ENCODE measurements at regions not wholly inside any gene's neighbourhood (a gene's known extent, or its start where the extent isn't known, plus 50 kb on each side); places are given as distances from the start of the nearest gene placed in this dataset.

DNA sequence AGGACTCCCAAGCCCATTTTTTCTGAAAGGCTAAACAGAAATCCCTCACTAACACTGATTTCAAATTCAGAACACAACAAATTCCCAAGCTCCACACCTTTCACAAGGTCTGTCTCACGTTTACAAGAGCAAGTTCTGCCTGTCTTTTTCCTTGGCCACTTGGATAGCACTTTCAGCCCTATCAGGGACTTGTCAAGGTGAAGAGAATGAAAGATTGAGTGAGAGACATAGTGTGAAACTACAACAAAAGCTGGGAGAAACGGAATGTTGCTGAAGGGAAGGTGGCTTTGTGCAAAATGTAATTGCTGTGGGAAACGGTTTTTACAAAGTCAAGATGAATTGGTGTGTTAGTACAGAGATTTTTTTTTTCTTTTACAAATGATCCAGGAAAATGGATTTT lies 89.4 kb upstream of the GATA6 start:
- no peak overlapping the region for H3K4me2 ChIP-seq (ENCODE audit: insufficient read depth, low read length)
- no peaks in the 10 kb centered on the region for H3K79me2 ChIP-seq (ENCODE audit: insufficient read depth, low read length)
- no peaks in the 10 kb centered on the region for H3K4me1 ChIP-seq (ENCODE audit: insufficient read depth, low read length)
- no peaks in the 10 kb centered on the region for H3K9me3 ChIP-seq (ENCODE audit: insufficient read depth, low read length, severe bottlenecking)
- no peaks in the 10 kb centered on the region for H3K36me3 ChIP-seq (ENCODE audit: insufficient read depth, low read length)
- DNase-seq, result no peak
- H3K9ac ChIP-seq (ENCODE audit: low read depth, low read length), result no peak overlapping the region
- H3K4me3 ChIP-seq (ENCODE audit: low read depth in 1 of 2, low read length in 2 of 2), result no peak overlapping the region
- no peak overlapping the region for H3K27ac ChIP-seq (ENCODE audit: low read length)
- H3K27me3 ChIP-seq (ENCODE audit: insufficient read depth, low read length, poor library complexity), result no peaks in the 10 kb centered on the region
- no peak for TF ChIP-seq EZH2 (IDR thresholded peaks at IDR 0.05; ENCODE audit: borderline replicate concordance, low read depth, low read length, severe bottlenecking)
- TF ChIP-seq, protein P1, sequence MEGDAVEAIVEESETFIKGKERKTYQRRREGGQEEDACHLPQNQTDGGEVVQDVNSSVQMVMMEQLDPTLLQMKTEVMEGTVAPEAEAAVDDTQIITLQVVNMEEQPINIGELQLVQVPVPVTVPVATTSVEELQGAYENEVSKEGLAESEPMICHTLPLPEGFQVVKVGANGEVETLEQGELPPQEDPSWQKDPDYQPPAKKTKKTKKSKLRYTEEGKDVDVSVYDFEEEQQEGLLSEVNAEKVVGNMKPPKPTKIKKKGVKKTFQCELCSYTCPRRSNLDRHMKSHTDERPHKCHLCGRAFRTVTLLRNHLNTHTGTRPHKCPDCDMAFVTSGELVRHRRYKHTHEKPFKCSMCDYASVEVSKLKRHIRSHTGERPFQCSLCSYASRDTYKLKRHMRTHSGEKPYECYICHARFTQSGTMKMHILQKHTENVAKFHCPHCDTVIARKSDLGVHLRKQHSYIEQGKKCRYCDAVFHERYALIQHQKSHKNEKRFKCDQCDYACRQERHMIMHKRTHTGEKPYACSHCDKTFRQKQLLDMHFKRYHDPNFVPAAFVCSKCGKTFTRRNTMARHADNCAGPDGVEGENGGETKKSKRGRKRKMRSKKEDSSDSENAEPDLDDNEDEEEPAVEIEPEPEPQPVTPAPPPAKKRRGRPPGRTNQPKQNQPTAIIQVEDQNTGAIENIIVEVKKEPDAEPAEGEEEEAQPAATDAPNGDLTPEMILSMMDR (IDR thresholded peaks at IDR 0.05; ENCODE audit: borderline replicate concordance, extremely low read depth, low read length, poor library complexity, severe bottlenecking), result no peak
- H2AFZ ChIP-seq (ENCODE audit: low read depth, low read length), result no peak overlapping the region
- no peak for ATAC-seq (ENCODE audit: insufficient read depth, low read depth)
- H4K20me1 ChIP-seq (ENCODE audit: insufficient read depth, low read length), result no peaks in the 10 kb centered on the region

DNA sequence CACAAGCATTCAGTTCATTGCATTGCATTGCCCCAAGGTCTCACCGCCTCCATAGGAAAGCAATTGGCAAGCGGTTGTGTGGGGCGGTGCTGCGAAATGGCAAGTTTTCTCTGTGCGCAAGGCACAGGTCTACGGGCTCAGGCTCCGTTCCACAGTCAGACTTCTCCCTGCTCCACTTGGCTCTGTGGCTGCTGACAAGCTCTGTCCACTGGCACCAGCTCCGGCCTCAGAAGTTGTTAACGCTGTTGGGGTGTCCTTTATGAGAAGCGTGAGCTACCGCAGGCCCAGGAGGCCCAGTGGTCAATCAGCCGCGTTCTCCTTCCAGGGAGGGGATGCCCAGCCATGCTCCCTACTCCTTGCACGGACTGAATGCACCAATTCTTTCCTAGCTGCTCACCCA lies 87.0 kb upstream of the GATA6 start:
- no peaks in the 10 kb centered on the region for H3K36me3 ChIP-seq (ENCODE audit: insufficient read depth, low read length)
- H3K79me2 ChIP-seq (ENCODE audit: insufficient read depth, low read length), result no peaks in the 10 kb centered on the region
- ATAC-seq (ENCODE audit: insufficient read depth, low read depth) (no peak), DNase-seq (no peak)
- no peak overlapping the region for H3K27ac ChIP-seq (ENCODE audit: low read length)
- H4K20me1 ChIP-seq (ENCODE audit: insufficient read depth, low read length), result no peaks in the 10 kb centered on the region
- H3K9ac ChIP-seq (ENCODE audit: low read depth, low read length), result no peak overlapping the region
- no peaks in the 10 kb centered on the region for H3K9me3 ChIP-seq (ENCODE audit: insufficient read depth, low read length, severe bottlenecking)
- H3K4me3 ChIP-seq (ENCODE audit: low read depth in 1 of 2, low read length in 2 of 2), result no peak overlapping the region
- H3K4me2 ChIP-seq (ENCODE audit: insufficient read depth, low read length), result no peak overlapping the region
- no peak overlapping the region for H2AFZ ChIP-seq (ENCODE audit: low read depth, low read length)
- TF ChIP-seq, protein P1 (IDR thresholded peaks at IDR 0.05; ENCODE audit: borderline replicate concordance, extremely low read depth, low read length, poor library complexity, severe bottlenecking), result no peak
- no peak for TF ChIP-seq EZH2 (IDR thresholded peaks at IDR 0.05; ENCODE audit: borderline replicate concordance, low read depth, low read length, severe bottlenecking)
- no peaks in the 10 kb centered on the region for H3K4me1 ChIP-seq (ENCODE audit: insufficient read depth, low read length)
- no peaks in the 10 kb centered on the region for H3K27me3 ChIP-seq (ENCODE audit: insufficient read depth, low read length, poor library complexity)

DNA sequence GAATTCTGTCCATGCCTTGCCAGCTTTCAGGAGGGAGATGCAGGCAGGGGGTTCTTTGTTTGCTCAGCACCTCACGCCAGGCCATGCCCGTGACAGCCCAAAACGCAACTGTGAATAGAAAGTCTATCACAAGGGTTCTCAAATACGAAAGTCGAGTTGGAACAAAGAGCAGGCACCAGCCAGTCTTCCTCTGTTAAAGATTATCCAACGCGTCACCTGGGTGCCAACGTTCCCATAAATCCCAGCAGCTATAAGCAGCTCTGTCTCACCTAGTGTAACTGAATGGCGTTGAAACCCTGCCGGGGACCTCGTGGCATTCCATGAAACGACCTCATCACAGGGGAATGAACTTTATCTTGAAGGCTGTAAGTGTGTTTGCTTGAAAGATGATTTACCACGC lies 84.8 kb upstream of the GATA6 start:
- Histone ChIP-seq H3K4me2 (ENCODE audit: insufficient read depth, low read length) (no peak overlapping the region), H3K4me1 (ENCODE audit: insufficient read depth, low read length) (no peaks in the 10 kb centered on the region), H4K20me1 (ENCODE audit: insufficient read depth, low read length) (no peaks in the 10 kb centered on the region), H3K79me2 (ENCODE audit: insufficient read depth, low read length) (no peaks in the 10 kb centered on the region), H3K4me3 (ENCODE audit: low read depth in 1 of 2, low read length in 2 of 2) (no peak overlapping the region), H3K9ac (ENCODE audit: low read depth, low read length) (no peak overlapping the region), H2AFZ (ENCODE audit: low read depth, low read length) (no peak overlapping the region), H3K9me3 (ENCODE audit: insufficient read depth, low read length, severe bottlenecking) (no peaks in the 10 kb centered on the region), H3K27ac (ENCODE audit: low read length) (no peak overlapping the region), H3K27me3 (ENCODE audit: insufficient read depth, low read length, poor library complexity) (no peaks in the 10 kb centered on the region), H3K36me3 (ENCODE audit: insufficient read depth, low read length) (no peaks in the 10 kb centered on the region)
- DNase-seq (no peak), ATAC-seq (ENCODE audit: insufficient read depth, low read depth) (no peak)
- TF ChIP-seq EZH2 (IDR thresholded peaks at IDR 0.05; ENCODE audit: borderline replicate concordance, low read depth, low read length, severe bottlenecking), result no peak
- TF ChIP-seq, protein P1 (IDR thresholded peaks at IDR 0.05; ENCODE audit: borderline replicate concordance, extremely low read depth, low read length, poor library complexity, severe bottlenecking), result no peak

DNA sequence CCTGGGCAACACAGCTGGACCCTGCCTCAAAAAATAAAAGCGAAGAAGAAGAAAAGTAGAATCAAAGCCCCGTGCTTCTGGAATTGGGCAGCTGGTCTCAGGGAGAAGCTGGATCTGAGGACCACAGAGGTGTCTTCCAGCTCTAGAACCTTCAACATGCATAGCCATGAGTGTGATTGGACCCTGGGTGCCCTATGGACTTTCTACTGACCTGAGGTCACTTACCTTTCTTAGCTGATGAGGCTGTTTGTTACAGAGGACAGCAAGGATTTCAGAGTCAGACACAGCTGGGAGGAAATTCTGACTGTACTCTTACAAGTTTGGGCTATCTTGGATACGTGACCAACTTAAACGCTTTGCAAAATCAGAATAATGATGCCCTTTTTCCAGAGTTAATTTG lies 82.4 kb upstream of the GATA6 start:
- H3K27ac ChIP-seq (ENCODE audit: low read length), result no peak overlapping the region
- no peaks in the 10 kb centered on the region for H3K27me3 ChIP-seq (ENCODE audit: insufficient read depth, low read length, poor library complexity)
- no peak overlapping the region for H3K4me3 ChIP-seq (ENCODE audit: low read depth in 1 of 2, low read length in 2 of 2)
- DNase-seq (no peak), ATAC-seq (ENCODE audit: insufficient read depth, low read depth) (no peak)
- H3K36me3 ChIP-seq (ENCODE audit: insufficient read depth, low read length), result no peaks in the 10 kb centered on the region
- H4K20me1 ChIP-seq (ENCODE audit: insufficient read depth, low read length), result no peaks in the 10 kb centered on the region
- H3K79me2 ChIP-seq (ENCODE audit: insufficient read depth, low read length), result no peaks in the 10 kb centered on the region
- TF ChIP-seq, protein P1 (IDR thresholded peaks at IDR 0.05; ENCODE audit: borderline replicate concordance, extremely low read depth, low read length, poor library complexity, severe bottlenecking), result no peak
- TF ChIP-seq EZH2 (IDR thresholded peaks at IDR 0.05; ENCODE audit: borderline replicate concordance, low read depth, low read length, severe bottlenecking), result no peak
- no peak overlapping the region for H2AFZ ChIP-seq (ENCODE audit: low read depth, low read length)
- H3K9me3 ChIP-seq (ENCODE audit: insufficient read depth, low read length, severe bottlenecking), result no peaks in the 10 kb centered on the region
- no peaks in the 10 kb centered on the region for H3K4me1 ChIP-seq (ENCODE audit: insufficient read depth, low read length)
- H3K9ac ChIP-seq (ENCODE audit: low read depth, low read length), result no peak overlapping the region
- H3K4me2 ChIP-seq (ENCODE audit: insufficient read depth, low read length), result no peak overlapping the region
